GM23338 (cell line): ENCODE measurements at regions not wholly inside any gene's neighbourhood (a gene's known extent, or its start where the extent isn't known, plus 50 kb on each side); places are given as distances from the start of the nearest gene placed in this dataset.
"Not testable (repeated sequence)": the region's sequence is repeated elsewhere in the genome, so short reads cannot be mapped to it uniquely, and the experiment has no call there.

Source experiments
- ATAC-seq: fragments of 200-7000 bp; cut with Tn5 transposase; 3 replicates; pipeline ENCODE4 v1.9.1; 2020
- DNase-seq: peaks from one replicate; pipeline ENCODE4 v3.0.0-alpha.2; 2015; ENCODE audit warnings: low spot score
- H2AFZ ChIP-seq: fragments of 200-600 bp; sonication (generic); 2 replicates; pipeline ENCODE4 v1.8.0; 2016; ENCODE audit warnings: antibody characterized with exemption, mild to moderate bottlenecking, moderate library complexity
- H3F3A ChIP-seq: fragments of 200-600 bp; sonication (generic); replicated peaks from 2 replicates; pipeline ENCODE4 v1.8.0; 2017; ENCODE audit warnings: antibody characterized with exemption, mixed run types, low read depth
- H3K27ac ChIP-seq: fragments of 200-600 bp; sonication (generic); 2 replicates; pipeline ENCODE4 v1.6.1; 2016; ENCODE audit warnings: low read depth
- H3K27me3 ChIP-seq: fragments of 200-600 bp; sonication (generic); 2 replicates; pipeline ENCODE4 v1.8.0; 2016; ENCODE audit warnings: mild to moderate bottlenecking, mixed run types, moderate library complexity; ENCODE audit not compliant: insufficient read depth
- H3K36me3 ChIP-seq: fragments of 200-600 bp; sonication (generic); 2 replicates; pipeline ENCODE4 v1.8.0; 2016; ENCODE audit warnings: mild to moderate bottlenecking; ENCODE audit not compliant: insufficient read depth
- H3K4me1 ChIP-seq: fragments of 200-600 bp; sonication (generic); 2 replicates; pipeline ENCODE4 v1.8.0; 2016; ENCODE audit warnings: mild to moderate bottlenecking, moderate library complexity; ENCODE audit not compliant: insufficient read depth
- H3K4me2 ChIP-seq: fragments of 200-600 bp; sonication (generic); 2 replicates; pipeline ENCODE4 v1.7.1; 2017; ENCODE audit warnings: mixed run types
- H3K4me3 ChIP-seq: fragments of 200-600 bp; sonication (generic); 2 replicates; pipeline ENCODE4 v1.6.1; 2016; ENCODE audit warnings: mixed run types
- H3K79me2 ChIP-seq: fragments of 200-600 bp; sonication (generic); replicated peaks from 2 replicates; pipeline ENCODE4 v1.8.0; 2017; ENCODE audit warnings: mild to moderate bottlenecking; ENCODE audit not compliant: insufficient read depth
- H3K9me2 ChIP-seq: fragments of 200-600 bp; sonication (generic); 2 replicates; pipeline ENCODE4 v1.8.0; 2017; ENCODE audit not compliant: insufficient read depth
- H4K20me1 ChIP-seq: fragments of 200-600 bp; sonication (generic); replicated peaks from 2 replicates; pipeline ENCODE4 v1.8.0; 2017; ENCODE audit warnings: mild to moderate bottlenecking; ENCODE audit not compliant: insufficient read depth
- H3K27ac Mint-ChIP-seq: 2 replicates; pipeline ENCODE4 v1.8.0; 2020; ENCODE audit warnings: inconsistent platforms, mild to moderate bottlenecking, moderate library complexity, mixed read lengths
- H3K27me3 Mint-ChIP-seq: 3 replicates; pipeline ENCODE4 v1.8.0; 2022; ENCODE audit warnings: low read depth, mild to moderate bottlenecking, moderate library complexity, mixed read lengths, inconsistent platforms; ENCODE audit not compliant: insufficient read depth, poor library complexity
- H3K36me3 Mint-ChIP-seq: 3 replicates; pipeline ENCODE4 v1.8.0; 2021; ENCODE audit warnings: low read depth, mild to moderate bottlenecking, inconsistent platforms, moderate library complexity, mixed read lengths
- H3K4me1 Mint-ChIP-seq: 3 replicates; pipeline ENCODE4 v1.8.0; 2020; ENCODE audit warnings: mild to moderate bottlenecking, inconsistent platforms, mixed read lengths
- H3K4me3 Mint-ChIP-seq: 3 replicates; pipeline ENCODE4 v1.8.0; 2021; ENCODE audit warnings: moderate library complexity, mild to moderate bottlenecking, inconsistent platforms, mixed read lengths
- H3K9me3 Mint-ChIP-seq: 3 replicates; pipeline ENCODE4 v1.8.0; 2020; ENCODE audit warnings: moderate library complexity, mild to moderate bottlenecking, inconsistent platforms, mixed read lengths
- CREB1 ChIP-seq: fragments of 250-450 bp; sonication (Bioruptor Pico); IDR thresholded peaks from 2 replicates; pipeline ENCODE4 v1.5.0; 2020; ENCODE audit warnings: low read depth, mild to moderate bottlenecking, moderate library complexity
- JUNB ChIP-seq: IDR thresholded peaks from one replicate; pipeline ENCODE4 v1.6.1; 2016; ENCODE audit warnings: antibody characterized with exemption; ENCODE audit not compliant: unreplicated experiment
- POLR2AphosphoS5 ChIP-seq: IDR thresholded peaks from 2 replicates; pipeline ENCODE4 v1.6.1; 2016; ENCODE audit warnings: antibody characterized with exemption, low read depth
- ZNF114 ChIP-seq: fragments of 250-450 bp; sonication (Bioruptor Pico); IDR thresholded peaks from 2 replicates; pipeline ENCODE4 v1.5.0; 2020; ENCODE audit warnings: mild to moderate bottlenecking, moderate library complexity
- TF ChIP-seq, protein P1 (sequence below), 2 experiments: fragments of 200-600 bp in 1 of 2; sonication (generic) in 1 of 2; conservative IDR thresholded peaks; 2 replicates each; pipeline versions ENCODE4 v1.5.1 to v1.6.1; 2016 to 2017; ENCODE audit warnings: antibody characterized with exemption in 2 of 2, low read depth in 2 of 2, mild to moderate bottlenecking in 2 of 2, moderate library complexity in 1 of 2
- TF ChIP-seq, protein P2 (sequence below): IDR thresholded peaks from 2 replicates; pipeline ENCODE4 v1.6.1; 2016; ENCODE audit warnings: antibody characterized with exemption

GRCh38 chr2:37733251-37733650 lies 61.8 kb upstream of the CDC42EP3 start (continued):
- TF ChIP-seq, protein P1, sequence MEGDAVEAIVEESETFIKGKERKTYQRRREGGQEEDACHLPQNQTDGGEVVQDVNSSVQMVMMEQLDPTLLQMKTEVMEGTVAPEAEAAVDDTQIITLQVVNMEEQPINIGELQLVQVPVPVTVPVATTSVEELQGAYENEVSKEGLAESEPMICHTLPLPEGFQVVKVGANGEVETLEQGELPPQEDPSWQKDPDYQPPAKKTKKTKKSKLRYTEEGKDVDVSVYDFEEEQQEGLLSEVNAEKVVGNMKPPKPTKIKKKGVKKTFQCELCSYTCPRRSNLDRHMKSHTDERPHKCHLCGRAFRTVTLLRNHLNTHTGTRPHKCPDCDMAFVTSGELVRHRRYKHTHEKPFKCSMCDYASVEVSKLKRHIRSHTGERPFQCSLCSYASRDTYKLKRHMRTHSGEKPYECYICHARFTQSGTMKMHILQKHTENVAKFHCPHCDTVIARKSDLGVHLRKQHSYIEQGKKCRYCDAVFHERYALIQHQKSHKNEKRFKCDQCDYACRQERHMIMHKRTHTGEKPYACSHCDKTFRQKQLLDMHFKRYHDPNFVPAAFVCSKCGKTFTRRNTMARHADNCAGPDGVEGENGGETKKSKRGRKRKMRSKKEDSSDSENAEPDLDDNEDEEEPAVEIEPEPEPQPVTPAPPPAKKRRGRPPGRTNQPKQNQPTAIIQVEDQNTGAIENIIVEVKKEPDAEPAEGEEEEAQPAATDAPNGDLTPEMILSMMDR (conservative IDR thresholded peaks at IDR 0.05; ENCODE audit: low read depth in 2 of 2): no peak
- TF ChIP-seq CREB1 (CRISPR knock-in tag): no peak
- no peak for TF ChIP-seq ZNF114 (CRISPR knock-in tag)
- TF ChIP-seq POLR2AphosphoS5: no peak
- no peak for TF ChIP-seq JUNB
- TF ChIP-seq, protein P2, sequence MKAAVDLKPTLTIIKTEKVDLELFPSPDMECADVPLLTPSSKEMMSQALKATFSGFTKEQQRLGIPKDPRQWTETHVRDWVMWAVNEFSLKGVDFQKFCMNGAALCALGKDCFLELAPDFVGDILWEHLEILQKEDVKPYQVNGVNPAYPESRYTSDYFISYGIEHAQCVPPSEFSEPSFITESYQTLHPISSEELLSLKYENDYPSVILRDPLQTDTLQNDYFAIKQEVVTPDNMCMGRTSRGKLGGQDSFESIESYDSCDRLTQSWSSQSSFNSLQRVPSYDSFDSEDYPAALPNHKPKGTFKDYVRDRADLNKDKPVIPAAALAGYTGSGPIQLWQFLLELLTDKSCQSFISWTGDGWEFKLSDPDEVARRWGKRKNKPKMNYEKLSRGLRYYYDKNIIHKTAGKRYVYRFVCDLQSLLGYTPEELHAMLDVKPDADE: no peak

- H3K27ac ChIP-seq, H3K4me1 ChIP-seq, H3K27me3 ChIP-seq, H3K27me3 Mint-ChIP-seq, H3K36me3 Mint-ChIP-seq, ATAC-seq, DNase-seq, H3K4me3 Mint-ChIP-seq, H4K20me1 ChIP-seq, H3K36me3 ChIP-seq, H3K9me2 ChIP-seq, H3K27ac Mint-ChIP-seq, H3K9me3 Mint-ChIP-seq, H3K4me3 ChIP-seq, H2AFZ ChIP-seq, H3K4me2 ChIP-seq, H3F3A ChIP-seq, H3K79me2 ChIP-seq: not testable (repeated sequence)
- peaks cover 16% of the 10 kb centered on the region for H3K4me1 Mint-ChIP-seq
Observed at GRCh38 chr2:37733955-37734354, 62.5 kb upstream of the CDC42EP3 start.

DNA sequence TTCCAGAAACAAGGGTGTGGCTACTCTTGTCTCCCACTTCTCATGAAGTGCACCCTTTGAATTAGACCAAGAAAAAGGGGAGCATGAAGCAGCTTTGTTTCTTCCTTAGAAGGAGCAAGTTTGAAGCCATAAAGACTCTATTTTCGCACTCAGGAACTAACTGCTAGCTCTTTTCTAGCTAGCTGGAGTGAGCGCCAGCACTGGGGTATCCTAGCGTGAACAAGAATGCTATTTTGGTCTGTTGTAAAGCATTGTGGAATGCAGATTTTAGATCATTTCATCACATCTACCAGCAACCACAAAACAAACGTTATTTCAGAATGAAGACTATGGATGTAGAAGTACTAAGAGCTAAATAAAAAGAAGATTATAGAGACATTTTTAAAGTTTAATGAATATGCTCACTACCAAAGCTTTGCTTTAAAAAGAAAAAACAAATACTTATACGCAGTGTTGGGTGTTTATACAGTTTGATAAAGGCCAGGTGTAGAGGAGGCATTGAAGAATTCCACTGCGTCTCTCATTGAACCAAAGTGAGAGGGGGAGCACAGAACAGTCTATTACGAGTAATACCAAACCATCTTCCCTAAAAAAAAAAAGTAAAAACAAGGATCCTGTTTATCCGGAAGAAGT lies 63.6 kb upstream of the CDC42EP3 start:
- not testable (repeated sequence) for ATAC-seq, H3K9me3 Mint-ChIP-seq, H3K27ac Mint-ChIP-seq, H3F3A ChIP-seq, H3K27me3 Mint-ChIP-seq, DNase-seq, H3K36me3 Mint-ChIP-seq, H3K4me2 ChIP-seq, H3K27me3 ChIP-seq, H3K9me2 ChIP-seq, H3K4me3 ChIP-seq, H3K27ac ChIP-seq, H2AFZ ChIP-seq, H3K36me3 ChIP-seq, H3K4me3 Mint-ChIP-seq, H3K4me1 ChIP-seq, H4K20me1 ChIP-seq, H3K79me2 ChIP-seq
- H3K4me1 Mint-ChIP-seq: peaks cover 16% of the 10 kb centered on the region

DNA sequence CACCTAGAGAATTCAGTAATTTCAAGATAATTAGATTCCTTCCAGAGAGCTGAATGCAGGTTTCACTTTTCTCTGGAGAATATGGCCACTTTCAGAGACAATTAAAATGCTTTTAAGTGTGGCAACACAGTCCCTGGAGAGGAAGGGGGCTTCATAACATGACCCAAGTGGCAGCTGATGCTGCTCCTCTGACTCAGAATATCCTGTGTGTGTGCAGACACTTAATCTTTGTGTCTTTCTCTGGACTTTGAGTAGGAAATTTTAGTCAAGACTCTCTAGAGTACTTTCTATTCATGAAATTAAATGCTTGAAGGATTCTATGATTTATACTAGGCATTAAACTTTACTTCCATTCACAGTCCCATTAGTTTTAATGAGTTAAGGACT lies 64.1 kb upstream of the CDC42EP3 start:
- H3K27ac Mint-ChIP-seq, H3K27me3 Mint-ChIP-seq, H3K36me3 Mint-ChIP-seq, H2AFZ ChIP-seq, DNase-seq, H3K79me2 ChIP-seq, H3K4me3 Mint-ChIP-seq, ATAC-seq, H3K9me3 Mint-ChIP-seq, H3K4me3 ChIP-seq, H3K4me1 ChIP-seq, H3K27me3 ChIP-seq, H3K36me3 ChIP-seq, H4K20me1 ChIP-seq, H3F3A ChIP-seq, H3K27ac ChIP-seq, H3K9me2 ChIP-seq, H3K4me2 ChIP-seq: not testable (repeated sequence)
- peaks cover 16% of the 10 kb centered on the region for H3K4me1 Mint-ChIP-seq
